MM.1S (cell line): ENCODE measurements at regions not wholly inside any gene's neighbourhood (a gene's known extent, or its start where the extent isn't known, plus 50 kb on each side); places are given as distances from the start of the nearest gene placed in this dataset.

Experiments used
- DNase-seq: peaks from one replicate; pipeline ENCODE4 v3.0.0-alpha.2; 2015
- H2AFZ ChIP-seq: fragments of 300-600 bp; sonication (generic); 2 replicates; pipeline ENCODE4 v1.6.0; 2016; ENCODE audit warnings: antibody characterized with exemption, low read length
- H3F3A ChIP-seq: fragments of 300-600 bp; sonication (generic); 2 replicates; pipeline ENCODE4 v1.6.1; 2016; ENCODE audit warnings: mild to moderate bottlenecking, antibody characterized with exemption, low read length, moderate library complexity, mixed read lengths; ENCODE audit not compliant: insufficient read depth
- H3K27ac ChIP-seq: fragments of 300-600 bp; sonication (generic); 2 replicates; pipeline ENCODE4 v1.5.1; 2016; ENCODE audit warnings: mild to moderate bottlenecking, low read length
- H3K27me3 ChIP-seq: fragments of 300-600 bp; sonication (generic); replicated peaks from 2 replicates; pipeline ENCODE4 v1.6.0; 2016; ENCODE audit warnings: low read length; ENCODE audit not compliant: insufficient read depth
- H3K36me3 ChIP-seq: fragments of 300-600 bp; sonication (generic); replicated peaks from 2 replicates; pipeline ENCODE4 v1.6.1; 2016; ENCODE audit warnings: mild to moderate bottlenecking, low read length, mixed read lengths; ENCODE audit not compliant: insufficient read depth
- H3K4me1 ChIP-seq: fragments of 300-600 bp; sonication (generic); 2 replicates; pipeline ENCODE4 v1.6.1; 2016; ENCODE audit warnings: low read length, mixed read lengths
- H3K4me2 ChIP-seq: fragments of 300-600 bp; sonication (generic); 2 replicates; pipeline ENCODE4 v1.6.0; 2016; ENCODE audit warnings: low read depth, low read length
- H3K4me3 ChIP-seq: fragments of 300-600 bp; sonication (generic); 2 replicates; pipeline ENCODE4 v1.5.1; 2016; ENCODE audit warnings: low read length, mixed read lengths
- H3K79me2 ChIP-seq: fragments of 300-600 bp; sonication (generic); 2 replicates; pipeline ENCODE4 v1.6.1; 2016; ENCODE audit warnings: mixed run types, low read length, mixed read lengths
- H3K9ac ChIP-seq: fragments of 300-600 bp; sonication (generic); 2 replicates; pipeline ENCODE4 v1.6.1; 2016; ENCODE audit warnings: low read length, mixed read lengths
- H3K9me2 ChIP-seq: fragments of 300-600 bp; sonication (generic); replicated peaks from 2 replicates; pipeline ENCODE4 v1.6.1; 2016; ENCODE audit warnings: mild to moderate bottlenecking, low read length, mixed read lengths; ENCODE audit not compliant: insufficient read depth
- H3K9me3 ChIP-seq: fragments of 300-600 bp; sonication (generic); replicated peaks from 2 replicates; pipeline ENCODE4 v1.6.1; 2016; ENCODE audit warnings: mild to moderate bottlenecking, low read length, mixed read lengths; ENCODE audit not compliant: insufficient read depth
- H4K20me1 ChIP-seq: fragments of 300-600 bp; sonication (generic); 2 replicates; pipeline ENCODE4 v1.6.1; 2016; ENCODE audit warnings: mild to moderate bottlenecking, low read length, moderate library complexity, mixed read lengths; ENCODE audit not compliant: insufficient read depth
- EZH2 ChIP-seq: fragments of 300-600 bp; sonication (generic); optimal IDR thresholded peaks from 2 replicates; pipeline ENCODE3; 2017; ENCODE audit warnings: low read depth, mild to moderate bottlenecking, antibody characterized with exemption, low read length, mixed read lengths
- EZH2phosphoT487 ChIP-seq: fragments of 300-600 bp; sonication (generic); IDR thresholded peaks from 2 replicates; pipeline ENCODE4 v1.6.1; 2018; ENCODE audit warnings: antibody characterized with exemption, low read length
- TF ChIP-seq, protein P1 (sequence below): fragments of 300-600 bp; sonication (generic); IDR thresholded peaks from 2 replicates; pipeline ENCODE4 v1.5.1; 2016; ENCODE audit warnings: antibody characterized with exemption, low read length, mixed read lengths

DNA sequence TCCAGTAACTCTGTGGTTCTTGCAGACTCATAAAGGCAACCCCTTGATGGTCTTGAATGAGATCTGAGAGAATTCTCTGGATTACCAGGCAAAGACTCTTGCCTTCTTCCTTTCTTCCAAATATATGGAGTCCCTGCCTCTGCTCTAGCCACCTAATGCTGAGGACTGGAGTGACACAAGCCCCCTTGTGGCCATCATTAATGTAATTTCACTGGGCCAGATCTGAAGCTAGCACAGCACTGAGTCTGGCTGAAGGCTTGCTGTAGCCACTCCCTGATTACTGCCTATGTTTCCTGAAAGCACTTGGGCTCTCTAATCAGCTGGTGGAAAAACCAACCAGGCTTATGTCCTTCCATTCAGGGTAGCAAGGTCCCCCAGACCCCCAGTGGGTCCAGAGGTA is 559.3 kb upstream of the IRAK1BP1 start:
- Histone ChIP-seq H2AFZ (no peak overlapping the region), H3K79me2 (no peaks in the 10 kb centered on the region), H3K27ac (no peak overlapping the region), H3K36me3 (no peaks in the 10 kb centered on the region), H3K9me3 (no peaks in the 10 kb centered on the region), H3K9ac (no peak overlapping the region), H3K27me3 (no peaks in the 10 kb centered on the region), H3K4me3 (no peak overlapping the region), H4K20me1 (no peaks in the 10 kb centered on the region), H3F3A (no peaks in the 10 kb centered on the region), H3K9me2 (no peaks in the 10 kb centered on the region), H3K4me1 (no peaks in the 10 kb centered on the region), H3K4me2 (no peak overlapping the region)
- no peak for TF ChIP-seq EZH2phosphoT487
- TF ChIP-seq, protein P1, sequence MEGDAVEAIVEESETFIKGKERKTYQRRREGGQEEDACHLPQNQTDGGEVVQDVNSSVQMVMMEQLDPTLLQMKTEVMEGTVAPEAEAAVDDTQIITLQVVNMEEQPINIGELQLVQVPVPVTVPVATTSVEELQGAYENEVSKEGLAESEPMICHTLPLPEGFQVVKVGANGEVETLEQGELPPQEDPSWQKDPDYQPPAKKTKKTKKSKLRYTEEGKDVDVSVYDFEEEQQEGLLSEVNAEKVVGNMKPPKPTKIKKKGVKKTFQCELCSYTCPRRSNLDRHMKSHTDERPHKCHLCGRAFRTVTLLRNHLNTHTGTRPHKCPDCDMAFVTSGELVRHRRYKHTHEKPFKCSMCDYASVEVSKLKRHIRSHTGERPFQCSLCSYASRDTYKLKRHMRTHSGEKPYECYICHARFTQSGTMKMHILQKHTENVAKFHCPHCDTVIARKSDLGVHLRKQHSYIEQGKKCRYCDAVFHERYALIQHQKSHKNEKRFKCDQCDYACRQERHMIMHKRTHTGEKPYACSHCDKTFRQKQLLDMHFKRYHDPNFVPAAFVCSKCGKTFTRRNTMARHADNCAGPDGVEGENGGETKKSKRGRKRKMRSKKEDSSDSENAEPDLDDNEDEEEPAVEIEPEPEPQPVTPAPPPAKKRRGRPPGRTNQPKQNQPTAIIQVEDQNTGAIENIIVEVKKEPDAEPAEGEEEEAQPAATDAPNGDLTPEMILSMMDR: peak; percentile 17
- DNase-seq: no peak

DNA sequence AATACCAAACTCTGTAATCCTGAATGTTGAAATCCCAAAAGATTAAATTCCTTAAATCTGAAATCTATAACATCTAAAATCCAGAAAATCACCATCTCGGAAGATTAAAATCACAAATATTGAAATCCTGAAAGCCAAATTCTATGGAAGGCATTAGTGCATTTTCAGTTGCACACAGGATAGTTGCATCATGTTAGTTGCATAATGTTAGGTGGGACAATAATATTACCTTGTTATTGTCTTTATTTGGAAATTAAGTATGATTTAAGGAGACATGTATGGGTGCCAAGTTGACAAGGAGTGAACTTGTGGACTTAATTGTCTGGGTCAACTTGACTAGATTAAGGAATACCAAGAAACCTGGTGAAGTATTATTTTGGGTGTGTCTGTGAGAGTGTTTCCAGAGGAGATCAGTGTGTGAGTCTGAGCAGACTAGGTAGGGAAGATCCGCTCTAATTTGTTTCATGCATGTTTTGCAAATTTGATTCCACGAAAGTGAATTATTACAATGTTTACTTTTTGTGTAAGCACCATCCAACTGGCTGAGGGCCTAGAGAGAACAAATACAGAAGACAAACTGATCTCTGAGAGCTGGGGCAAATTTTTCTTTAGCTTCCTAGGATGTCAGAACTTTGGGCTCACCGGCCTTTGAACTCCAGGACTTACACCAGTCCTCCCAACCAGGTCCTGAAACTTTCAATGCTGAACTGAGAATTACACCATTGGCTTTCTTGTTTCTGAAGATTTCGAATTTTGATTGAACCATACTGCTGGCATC is 545.1 kb upstream of the IRAK1BP1 start:
- no peaks in the 10 kb centered on the region for H3K27me3 ChIP-seq
- no peak overlapping the region for H3K27ac ChIP-seq
- TF ChIP-seq EZH2 (no peak), EZH2phosphoT487 (no peak)
- TF ChIP-seq, protein P1: no peak
- H3K9me2 ChIP-seq: no peaks in the 10 kb centered on the region
- no peaks in the 10 kb centered on the region for H3K36me3 ChIP-seq
- no peak overlapping the region for H3K9ac ChIP-seq
- no peaks in the 10 kb centered on the region for H3K79me2 ChIP-seq
- H3K4me3 ChIP-seq: no peak overlapping the region
- H3F3A ChIP-seq: no peaks in the 10 kb centered on the region
- no peak overlapping the region for H2AFZ ChIP-seq
- H4K20me1 ChIP-seq: no peaks in the 10 kb centered on the region
- H3K4me1 ChIP-seq: no peaks in the 10 kb centered on the region
- no peak overlapping the region for H3K4me2 ChIP-seq
- no peak for DNase-seq
- H3K9me3 ChIP-seq: no peaks in the 10 kb centered on the region

- Histone ChIP-seq H3K27ac (no peak overlapping the region), H3K9me3 (no peaks in the 10 kb centered on the region), H3K4me1 (no peaks in the 10 kb centered on the region), H3F3A (no peaks in the 10 kb centered on the region), H3K9me2 (no peaks in the 10 kb centered on the region), H3K36me3 (no peaks in the 10 kb centered on the region), H3K9ac (no peak overlapping the region), H3K4me3 (no peak overlapping the region), H3K4me2 (no peak overlapping the region), H3K27me3 (no peaks in the 10 kb centered on the region), H2AFZ (no peak overlapping the region), H4K20me1 (no peaks in the 10 kb centered on the region), H3K79me2 (no peaks in the 10 kb centered on the region)
- no peak for DNase-seq
- TF ChIP-seq, protein P1: no peak
- TF ChIP-seq EZH2: no peak
These were observed 543.1 kb upstream of the IRAK1BP1 start for GRCh38 chr6:78324213-78324612.
